NCI-H82 (cell line): ENCODE measurements at regions not wholly inside any gene's neighbourhood (a gene's known extent, or its start where the extent isn't known, plus 50 kb on each side); places are given as distances from the start of the nearest gene placed in this dataset.

Experiments
- DNase-seq: peaks from one replicate; lab custom pipeline; 2025; lab: John Stamatoyannopoulos, UW

GRCh38 chr13:97797553-97797952 is 155.9 kb upstream of the IPO5 start:
- DNase-seq, result no peak

DNA sequence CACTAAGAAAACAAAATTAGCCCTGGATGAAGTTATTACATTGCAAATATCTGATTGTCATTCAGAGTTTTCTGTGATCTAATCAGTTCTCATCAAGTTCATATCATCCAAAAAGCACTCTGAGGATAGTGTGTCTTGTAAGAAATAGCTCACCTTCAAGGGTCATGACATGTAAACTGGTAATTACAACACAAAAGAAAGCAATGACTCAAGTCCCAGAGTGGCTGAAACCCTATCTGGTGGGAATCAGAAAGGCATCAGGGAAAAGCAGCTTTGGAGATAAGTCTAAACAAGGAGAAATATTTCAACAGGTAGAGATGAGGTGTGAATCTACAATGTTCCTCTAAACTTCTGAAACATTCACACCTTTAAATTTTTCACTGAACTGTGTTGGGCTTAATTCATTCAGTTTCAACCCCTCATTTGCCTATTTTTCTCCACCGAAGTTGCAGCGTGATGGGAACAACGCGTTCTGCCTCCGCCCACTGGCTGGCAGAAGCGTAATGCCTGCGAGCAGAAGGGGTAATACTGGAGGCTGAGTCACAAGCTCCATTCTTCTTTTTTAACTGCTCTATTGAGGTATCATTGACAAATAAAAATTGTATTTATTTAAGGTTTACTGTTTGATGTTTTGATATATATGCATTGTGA is 155.2 kb upstream of the IPO5 start:
- DNase-seq, result no peak

DNA sequence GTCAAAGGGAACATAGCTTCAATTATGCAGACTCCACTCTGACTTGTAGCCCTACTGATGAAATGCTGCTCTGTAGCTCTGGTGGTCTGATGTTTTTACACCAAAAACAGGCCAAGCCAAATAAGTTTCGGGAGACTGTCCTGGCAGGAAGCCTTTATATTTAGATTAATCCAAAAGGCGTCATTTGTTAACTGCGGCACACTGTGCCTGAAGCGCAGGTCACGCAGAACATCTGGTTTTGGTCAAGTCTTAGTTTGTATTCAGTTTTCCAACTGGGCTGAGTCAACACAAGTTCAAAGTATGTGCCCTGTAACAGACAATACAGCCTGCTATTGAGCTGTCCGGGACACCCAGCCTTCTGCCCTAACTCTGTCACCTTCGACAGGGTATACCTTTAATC is 154.6 kb upstream of the IPO5 start:
- no peak for DNase-seq

DNA sequence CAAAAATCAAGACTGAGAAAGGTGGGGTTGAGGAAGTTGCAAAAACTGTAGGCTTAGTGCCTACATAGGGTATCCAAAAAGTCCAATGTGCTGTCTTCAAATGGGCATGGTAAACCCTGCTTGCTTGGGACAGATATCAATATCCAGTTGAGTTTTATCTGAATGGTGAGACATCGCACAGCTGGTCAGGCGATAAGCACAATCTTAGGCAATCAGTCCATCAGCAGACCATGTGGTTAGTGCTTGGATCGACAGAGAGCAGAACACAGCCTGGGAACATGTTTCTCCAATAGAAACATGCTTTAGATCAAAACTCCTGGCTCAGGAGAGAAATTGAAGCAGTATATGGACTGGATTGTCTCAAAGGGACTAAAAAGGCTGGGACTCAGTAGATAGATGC is 151.3 kb upstream of the IPO5 start:
- DNase-seq, result no peak

- DNase-seq, result no peak
Observed at GRCh38 chr13:97809576-97809975, 143.9 kb upstream of the IPO5 start.

- DNase-seq, result peak; percentile 67
Observed at GRCh38 chr13:97810152-97810551, 143.3 kb upstream of the IPO5 start.

GRCh38 chr13:97822377-97822776 is 131.1 kb upstream of the IPO5 start:
- DNase-seq, result no peak

- no peak for DNase-seq
Observed at GRCh38 chr13:97826421-97827012, 127.0 kb upstream of the IPO5 start.

GRCh38 chr13:97834250-97834649 is 119.2 kb upstream of the IPO5 start:
- DNase-seq, result peak; percentile 52

DNA sequence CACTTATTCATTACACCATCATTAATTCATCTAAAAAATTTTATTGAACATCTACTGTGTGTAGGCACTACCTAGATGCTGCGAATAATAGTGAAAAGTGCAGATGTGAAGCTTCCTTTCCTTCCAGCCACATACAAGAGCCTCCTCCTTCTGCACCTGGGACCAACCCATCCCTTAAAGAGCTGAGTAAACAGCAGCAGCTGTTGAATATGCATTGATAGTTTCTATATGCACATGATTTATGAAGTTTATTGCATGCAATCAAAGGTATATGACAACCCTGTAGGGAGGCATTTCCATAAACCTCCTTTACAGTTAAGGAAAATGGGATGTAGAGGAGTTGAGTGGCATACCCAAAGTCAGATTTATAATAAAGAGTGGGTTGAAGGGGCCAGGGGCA is 110.3 kb upstream of the IPO5 start:
- DNase-seq, result no peak

DNA sequence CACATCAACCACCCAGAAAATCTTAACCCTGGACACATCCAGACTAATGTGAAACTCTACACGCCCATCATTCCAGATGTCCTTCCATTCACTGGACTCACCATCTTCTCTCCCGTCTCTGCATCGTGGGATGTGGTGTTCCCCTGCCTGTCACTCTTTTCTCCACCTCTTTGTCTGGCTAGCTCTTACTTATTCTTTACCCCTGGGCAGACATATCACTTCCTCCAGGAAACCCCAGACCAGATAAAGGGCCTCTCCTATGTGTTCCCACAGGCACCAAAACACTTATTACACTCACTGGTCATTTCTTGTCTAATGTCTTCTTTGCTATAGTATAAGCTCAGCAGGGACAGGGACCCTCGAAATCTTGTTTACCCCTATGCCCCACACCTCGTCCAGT is 109.3 kb upstream of the IPO5 start:
- DNase-seq, result no peak

DNA sequence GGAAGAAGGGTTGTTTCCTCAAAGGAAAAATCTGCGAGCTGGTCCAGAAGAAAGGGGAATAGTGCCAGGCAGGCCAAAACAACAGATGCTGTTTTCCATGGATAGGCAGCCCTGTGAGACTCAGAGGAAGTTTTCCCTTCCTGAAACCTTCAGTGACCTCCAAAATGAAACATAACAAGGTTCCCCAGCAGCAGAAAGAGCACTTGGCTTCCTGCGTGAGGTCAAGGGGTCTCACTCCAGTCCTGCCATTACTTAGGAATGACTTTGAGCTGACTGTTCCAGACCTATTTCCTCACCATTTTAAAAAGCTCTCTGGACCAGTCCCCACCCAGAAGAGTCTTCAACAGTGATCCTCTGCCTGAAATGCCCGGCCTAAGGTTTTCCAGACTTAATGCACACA is 104.6 kb upstream of the IPO5 start:
- no peak for DNase-seq

DNA sequence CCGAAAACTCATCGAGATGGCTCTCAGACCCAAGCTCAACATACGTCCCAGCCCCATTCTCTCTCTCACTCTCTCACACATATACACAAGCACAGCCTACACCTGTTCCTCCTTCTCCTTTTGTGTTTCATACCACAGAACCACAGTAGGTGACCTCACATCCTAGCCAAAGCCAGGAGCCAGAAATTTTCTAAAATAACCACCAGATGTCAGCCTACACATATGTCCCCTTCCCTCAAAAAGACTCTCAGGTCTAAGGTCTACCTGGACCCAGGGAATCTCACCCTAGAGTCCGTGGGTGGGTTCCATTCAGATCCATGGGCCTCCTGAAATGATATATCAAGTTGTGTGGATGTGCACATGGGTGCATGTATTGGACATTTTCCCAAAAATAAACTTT is 104.2 kb upstream of the IPO5 start:
- DNase-seq, result peak; percentile 61

- peak; percentile 99 for DNase-seq
Observed at GRCh38 chr13:97851269-97851668, 102.2 kb upstream of the IPO5 start.

- no peak for DNase-seq
Observed at GRCh38 chr13:97852181-97852874, 101.1 kb upstream of the IPO5 start.

- DNase-seq, result no peak
Observed at GRCh38 chr13:97853550-97853949, 99.9 kb upstream of the IPO5 start.

DNA sequence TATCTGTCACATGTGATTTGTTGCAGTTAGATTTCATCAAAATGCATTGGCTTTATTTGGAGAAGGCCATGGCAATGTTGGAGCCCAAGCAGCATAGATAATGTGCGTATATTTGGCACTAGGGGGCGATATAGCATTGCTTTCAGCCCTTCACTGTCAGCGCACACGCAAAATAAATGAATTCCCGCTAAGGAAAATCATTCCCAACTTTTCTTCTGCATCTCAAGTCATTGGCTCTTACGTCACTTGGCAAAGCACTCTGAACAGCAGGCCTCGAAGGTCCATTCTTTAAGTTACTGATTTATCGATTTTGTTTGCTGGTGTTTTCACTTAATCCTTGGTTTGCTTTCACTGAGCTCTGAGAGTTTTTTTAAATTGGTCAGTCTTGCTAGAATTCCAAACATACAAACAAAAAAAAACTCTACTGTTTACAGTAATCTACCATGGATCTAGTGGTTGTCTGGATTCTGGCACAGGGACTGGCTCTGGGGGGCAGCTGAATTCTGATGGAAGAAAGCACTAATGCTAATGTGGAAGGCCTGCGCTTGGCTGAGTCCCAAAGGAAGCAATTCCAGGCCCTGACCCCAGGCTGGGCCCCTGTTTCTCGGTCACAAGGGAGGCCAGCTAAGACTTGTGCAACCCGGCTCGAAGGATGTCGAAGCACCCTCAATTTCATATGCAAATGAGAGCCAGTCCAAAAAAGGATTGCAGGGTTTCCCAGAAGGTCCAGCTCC is 97.7 kb upstream of the IPO5 start:
- peak; percentile 93 for DNase-seq

GRCh38 chr13:97856304-97856675 is 97.2 kb upstream of the IPO5 start:
- DNase-seq, result peak; percentile 24

DNA sequence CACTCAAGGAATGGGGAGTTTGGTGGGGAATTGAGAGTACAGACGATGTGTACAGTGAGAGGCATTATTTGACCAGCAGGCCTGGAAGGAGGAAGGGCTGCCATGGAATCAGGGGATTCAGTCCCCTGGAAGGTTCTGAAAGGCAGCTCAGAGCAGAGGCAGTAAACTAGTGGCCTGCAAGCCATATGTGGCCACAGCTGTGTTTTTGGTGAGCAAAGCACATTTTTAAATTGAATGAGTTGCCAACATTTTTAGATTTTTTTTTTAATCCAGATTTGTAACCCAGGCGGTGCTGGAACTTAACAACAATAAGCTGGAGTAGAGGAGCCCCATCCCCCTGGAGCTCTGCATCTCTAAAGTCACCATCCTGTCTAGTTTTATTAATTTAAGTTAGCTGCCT is 95.3 kb upstream of the IPO5 start:
- DNase-seq, result no peak

DNA sequence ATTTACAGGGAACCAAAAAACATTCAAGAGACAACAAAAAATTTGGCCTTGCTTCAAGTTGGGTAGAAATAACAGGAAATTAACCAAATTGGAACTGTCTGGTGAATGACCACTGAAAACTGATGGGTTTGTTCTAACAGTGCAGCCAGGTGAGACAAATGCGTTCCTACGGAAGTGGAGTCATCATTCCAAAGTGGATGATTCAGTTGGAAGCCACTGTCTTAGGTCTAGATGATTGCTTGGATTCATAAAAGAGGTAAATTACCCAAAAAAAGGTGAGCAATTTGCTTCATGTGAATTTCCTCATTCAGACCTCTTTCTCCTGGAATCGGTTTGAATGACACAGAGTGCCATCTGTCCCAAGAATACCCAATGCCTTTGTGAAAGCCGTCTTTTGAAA is 87.1 kb upstream of the IPO5 start:
- DNase-seq, result no peak

- no peak for DNase-seq
Observed at GRCh38 chr13:97866751-97867150, 86.7 kb upstream of the IPO5 start.

DNA sequence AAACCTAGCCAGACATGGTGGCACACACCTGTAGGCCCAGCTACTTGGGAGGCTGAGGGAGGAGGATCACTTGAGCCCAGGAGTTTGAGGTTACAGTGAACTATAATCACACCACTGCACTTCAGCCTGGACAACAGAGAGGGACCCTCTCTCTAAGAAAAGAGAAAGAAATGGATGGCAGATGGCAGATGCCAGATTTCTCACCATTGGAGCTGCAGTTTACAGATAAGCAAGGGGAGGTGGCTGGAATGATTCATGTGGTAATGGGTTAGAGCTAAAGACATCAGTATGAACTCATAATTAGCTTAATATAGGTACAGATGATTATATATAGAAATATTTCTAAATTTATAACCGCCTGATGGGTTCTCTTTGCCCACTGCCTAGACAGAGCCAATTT is 80.1 kb upstream of the IPO5 start:
- DNase-seq, result no peak

- no peak for DNase-seq
Observed at GRCh38 chr13:97875218-97875617, 78.3 kb upstream of the IPO5 start.
